Thoracic aorta (tissue), 2 donors: ENCODE measurements at regions not wholly inside any gene's neighbourhood (a gene's known extent, or its start where the extent isn't known, plus 50 kb on each side); places are given as distances from the start of the nearest gene placed in this dataset.

Experiments used
- ATAC-seq: fragments of 150-250 bp; one replicate; pipeline ENCODE4 v1.8.0; 2017; ENCODE audit warnings: low read depth; ENCODE audit not compliant: insufficient number of reproducible peaks, low FRiP score
- DNase-seq: peaks from one replicate; pipeline ENCODE4 v3.0.0-alpha.2; 2020; ENCODE audit warnings: low spot score
- H3K27ac ChIP-seq, 2 donors: fragments of 200-600 bp; sonication (generic); 1 replicate in 1 of 2; 2 replicates in 1 of 2; pipeline ENCODE4 v1.5.1; 2016; ENCODE audit warnings: mild to moderate bottlenecking in 2 of 2, moderate library complexity in 2 of 2
- H3K27me3 ChIP-seq: fragments of 200-600 bp; sonication (generic); replicated peaks from 2 replicates; pipeline ENCODE4 v1.6.0; 2016; ENCODE audit warnings: mild to moderate bottlenecking; ENCODE audit not compliant: insufficient read depth
- H3K36me3 ChIP-seq: fragments of 200-600 bp; sonication (generic); one replicate; pipeline ENCODE4 v1.5.1; 2016
- H3K4me1 ChIP-seq, 2 donors: fragments of 200-600 bp; sonication (generic); 1 replicate in 1 of 2; 2 replicates in 1 of 2; pipeline versions ENCODE4 v1.5.1 to v1.6.0; 2016; ENCODE audit warnings: low read depth in 2 of 2, mild to moderate bottlenecking in 1 of 2; ENCODE audit not compliant: control insufficient read depth in 1 of 2
- H3K4me3 ChIP-seq: fragments of 200-600 bp; sonication (generic); 2 replicates; pipeline ENCODE4 v1.5.1; 2016; ENCODE audit warnings: mild to moderate bottlenecking
- H3K9me3 ChIP-seq: fragments of 200-600 bp; sonication (generic); 2 replicates; pipeline ENCODE4 v1.5.1; 2016
- TF ChIP-seq, protein P1 (sequence below): fragments of 200-600 bp; sonication (generic); IDR thresholded peaks from one replicate; pipeline ENCODE4 v1.5.1; 2019; ENCODE audit warnings: antibody characterized with exemption

DNA sequence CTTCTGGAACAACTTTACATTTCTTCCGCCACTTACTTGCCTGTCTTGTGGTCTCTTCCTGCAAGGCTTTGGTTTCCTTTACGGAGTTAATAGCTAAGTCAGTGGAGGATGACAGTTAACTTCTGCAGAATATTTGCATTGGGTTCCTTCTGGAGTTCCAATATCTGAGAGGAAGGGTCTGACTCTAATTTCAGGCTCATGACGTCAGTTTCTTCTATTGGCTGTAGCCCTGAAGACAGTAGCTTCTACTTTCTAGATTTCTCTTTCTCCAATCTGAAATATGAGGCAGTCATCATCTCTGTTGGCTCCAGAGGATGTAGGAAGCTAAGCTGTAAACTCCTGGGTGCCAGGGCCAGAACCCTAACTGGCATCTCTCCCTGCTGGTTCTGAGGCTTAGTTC is 76.7 kb downstream of the FRMPD3 start:
- TF ChIP-seq, protein P1, sequence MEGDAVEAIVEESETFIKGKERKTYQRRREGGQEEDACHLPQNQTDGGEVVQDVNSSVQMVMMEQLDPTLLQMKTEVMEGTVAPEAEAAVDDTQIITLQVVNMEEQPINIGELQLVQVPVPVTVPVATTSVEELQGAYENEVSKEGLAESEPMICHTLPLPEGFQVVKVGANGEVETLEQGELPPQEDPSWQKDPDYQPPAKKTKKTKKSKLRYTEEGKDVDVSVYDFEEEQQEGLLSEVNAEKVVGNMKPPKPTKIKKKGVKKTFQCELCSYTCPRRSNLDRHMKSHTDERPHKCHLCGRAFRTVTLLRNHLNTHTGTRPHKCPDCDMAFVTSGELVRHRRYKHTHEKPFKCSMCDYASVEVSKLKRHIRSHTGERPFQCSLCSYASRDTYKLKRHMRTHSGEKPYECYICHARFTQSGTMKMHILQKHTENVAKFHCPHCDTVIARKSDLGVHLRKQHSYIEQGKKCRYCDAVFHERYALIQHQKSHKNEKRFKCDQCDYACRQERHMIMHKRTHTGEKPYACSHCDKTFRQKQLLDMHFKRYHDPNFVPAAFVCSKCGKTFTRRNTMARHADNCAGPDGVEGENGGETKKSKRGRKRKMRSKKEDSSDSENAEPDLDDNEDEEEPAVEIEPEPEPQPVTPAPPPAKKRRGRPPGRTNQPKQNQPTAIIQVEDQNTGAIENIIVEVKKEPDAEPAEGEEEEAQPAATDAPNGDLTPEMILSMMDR = no peak

DNA sequence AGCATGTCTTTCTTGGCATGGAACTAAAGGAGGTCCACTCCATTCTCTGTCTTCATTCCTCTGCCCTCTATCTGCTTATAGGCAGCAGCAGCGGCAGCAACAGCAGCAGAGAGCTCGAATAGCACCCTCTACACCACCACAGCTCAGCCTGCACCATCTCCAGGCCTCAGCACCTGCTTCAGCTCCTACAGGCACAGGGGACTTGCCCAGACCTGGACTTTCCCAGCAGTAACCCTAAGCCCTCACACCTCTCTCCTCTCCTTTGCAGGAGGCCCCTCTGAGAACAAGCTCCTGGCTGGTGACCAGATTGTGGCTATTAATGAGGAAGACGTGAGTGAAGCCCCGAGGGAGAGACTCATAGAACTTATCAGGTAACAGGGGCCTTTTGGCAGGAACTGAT is 80.7 kb downstream of the FRMPD3 start:
- H3K4me1 ChIP-seq = no peaks in the 10 kb centered on the region
- TF ChIP-seq, protein P1 = no peak
- H3K4me3 ChIP-seq = no peak overlapping the region
- no peak overlapping the region for H3K27ac ChIP-seq
- no peaks in the 10 kb centered on the region for H3K27me3 ChIP-seq
- no peaks in the 10 kb centered on the region for H3K9me3 ChIP-seq
- H3K36me3 ChIP-seq = no peaks in the 10 kb centered on the region
- DNase-seq = no peak
- ATAC-seq = no peak

More for the DNA sequence above, 76.7 kb downstream of the FRMPD3 start:
- Histone ChIP-seq H3K9me3 (no peaks in the 10 kb centered on the region), H3K36me3 (no peaks in the 10 kb centered on the region), H3K4me1 (no peaks in the 10 kb centered on the region), H3K4me3 (no peak overlapping the region), H3K27me3 (no peaks in the 10 kb centered on the region), H3K27ac (no peak overlapping the region)
- ATAC-seq = no peak
- no peak for DNase-seq

DNA sequence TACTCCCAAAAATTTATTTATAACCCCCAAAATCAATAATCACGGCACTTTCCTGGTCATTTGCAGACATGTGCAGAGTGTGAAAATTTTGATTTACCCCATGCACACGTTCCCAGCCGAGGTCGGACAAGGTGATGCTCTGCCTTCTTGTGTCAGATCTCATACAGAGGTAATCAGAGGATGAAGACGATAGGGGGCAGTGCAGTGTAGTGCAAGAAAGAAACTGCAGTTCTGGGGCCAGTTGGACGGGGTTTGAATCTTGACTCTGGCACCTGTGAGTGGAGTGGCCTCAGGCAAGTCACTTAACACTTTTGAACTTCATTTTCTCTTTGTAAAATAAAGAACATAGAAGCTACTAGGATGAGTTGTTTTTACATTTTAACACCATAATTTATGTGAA is 88.4 kb downstream of the FRMPD3 start:
- H3K4me3 ChIP-seq = no peak overlapping the region
- TF ChIP-seq, protein P1 = no peak
- ATAC-seq (no peak), DNase-seq (no peak)
- no peak overlapping the region for H3K27ac ChIP-seq
- no peaks in the 10 kb centered on the region for H3K9me3 ChIP-seq
- H3K27me3 ChIP-seq = no peaks in the 10 kb centered on the region
- H3K4me1 ChIP-seq = no peaks in the 10 kb centered on the region
- no peaks in the 10 kb centered on the region for H3K36me3 ChIP-seq

DNA sequence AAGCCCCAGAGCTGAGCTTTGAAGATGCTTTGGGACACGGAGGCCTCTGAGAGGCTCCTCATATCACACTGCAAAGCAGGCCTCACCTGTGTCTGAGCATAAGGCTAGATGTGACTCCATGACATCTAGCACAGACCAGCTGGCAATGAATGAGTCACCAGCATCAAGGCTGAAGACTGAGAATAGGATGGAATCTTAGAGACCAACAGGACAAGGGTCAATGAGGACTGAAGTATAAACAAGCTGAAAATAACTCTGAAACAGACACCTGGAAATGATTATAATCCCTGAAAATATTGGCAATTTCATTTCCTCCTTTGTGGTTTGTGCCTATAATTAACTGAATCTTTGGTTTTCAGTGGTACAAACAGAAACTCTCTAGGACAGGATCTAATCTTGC is 87.1 kb upstream of the PRPS1 start:
- no peak overlapping the region for H3K4me3 ChIP-seq
- no peak for ATAC-seq
- no peaks in the 10 kb centered on the region for H3K36me3 ChIP-seq
- H3K4me1 ChIP-seq = no peaks in the 10 kb centered on the region
- H3K9me3 ChIP-seq = no peaks in the 10 kb centered on the region
- no peak overlapping the region for H3K27ac ChIP-seq
- no peaks in the 10 kb centered on the region for H3K27me3 ChIP-seq
- TF ChIP-seq, protein P1 = no peak
- DNase-seq = no peak

DNA sequence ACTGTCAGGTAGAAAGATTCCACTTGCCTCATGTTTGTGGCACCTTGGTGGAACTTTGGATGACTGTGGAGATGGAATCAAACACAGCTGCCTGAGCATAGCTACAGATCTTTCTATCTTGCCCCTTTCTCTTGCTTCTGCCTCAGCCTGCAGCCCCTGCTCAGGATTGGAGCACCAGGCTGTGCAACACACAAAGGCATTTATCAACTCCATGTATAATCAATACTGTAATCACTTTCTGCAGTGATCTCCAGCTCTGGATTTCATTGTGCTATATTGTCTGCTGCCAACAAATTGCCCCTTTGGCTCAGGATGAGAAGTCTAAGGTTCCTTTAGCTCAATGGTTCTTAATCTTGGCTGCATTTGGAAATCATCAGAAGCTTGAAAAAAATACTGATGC is 86.3 kb upstream of the PRPS1 start:
- no peaks in the 10 kb centered on the region for H3K9me3 ChIP-seq
- ATAC-seq (no peak), DNase-seq (no peak)
- H3K4me1 ChIP-seq = no peaks in the 10 kb centered on the region
- TF ChIP-seq, protein P1 = no peak
- H3K4me3 ChIP-seq = no peak overlapping the region
- no peaks in the 10 kb centered on the region for H3K36me3 ChIP-seq
- H3K27ac ChIP-seq = no peak overlapping the region
- no peaks in the 10 kb centered on the region for H3K27me3 ChIP-seq
